ENCODE measurements at regions not wholly inside any gene's neighbourhood (a gene's known extent, or its start where the extent isn't known, plus 50 kb on each side); places are given as distances from the start of the nearest gene placed in this dataset.
"Not testable (repeated sequence)": the region's sequence is repeated elsewhere in the genome, so short reads cannot be mapped to it uniquely, and the experiment has no call there.

GRCh38 chr4:31023742-31024141 lies 303.6 kb downstream of the PCDH7 start:
- no peaks in the 10 kb centered on the region for H3K79me2 ChIP-seq
- no peaks in the 10 kb centered on the region for H4K20me1 ChIP-seq (ENCODE audit: insufficient read depth, poor library complexity, severe bottlenecking)
- no peak for TF ChIP-seq EZH2phosphoT487 (IDR thresholded peaks at IDR 0.05; ENCODE audit: low read depth, severe bottlenecking, unreplicated experiment)
- TF ChIP-seq EZH2 (IDR thresholded peaks at IDR 0.05; ENCODE audit: borderline replicate concordance) = no peak
- TF ChIP-seq CTCF (IDR thresholded peaks at IDR 0.05; ENCODE audit: poor library complexity) = no peak
- no peak overlapping the region for H2AFZ ChIP-seq
- no peaks in the 10 kb centered on the region for H3K9me2 ChIP-seq (replicated peaks; ENCODE audit: insufficient read depth)
- no peak overlapping the region for H3K4me2 ChIP-seq
- 78% methylated on average over 2 of the region's 2 CpGs for WGBS (ENCODE audit: low lambda C conversion rate, missing lambda C conversion rate)
- no peak overlapping the region for H3K27ac ChIP-seq
- H3K36me3 ChIP-seq (replicated peaks; ENCODE audit: insufficient read depth, low read depth) = no peaks in the 10 kb centered on the region
- H3K27me3 ChIP-seq = no peaks in the 10 kb centered on the region
- DNase-seq (ENCODE audit: low spot score) = no peak
- H3K9me3 ChIP-seq (ENCODE audit: low read depth) = no peaks in the 10 kb centered on the region
- H3K4me3 ChIP-seq = no peak overlapping the region
- peaks cover 18% of the 10 kb centered on the region for H3K4me1 ChIP-seq (ENCODE audit: insufficient read depth)

GRCh38 chr4:31024781-31025180 lies 304.6 kb downstream of the PCDH7 start:
- not testable (repeated sequence) for H3K27ac ChIP-seq; H3K4me2 ChIP-seq; H3K27me3 ChIP-seq; H4K20me1 ChIP-seq (ENCODE audit: insufficient read depth, poor library complexity, severe bottlenecking); H3K79me2 ChIP-seq; H3K9me2 ChIP-seq (replicated peaks; ENCODE audit: insufficient read depth); DNase-seq (ENCODE audit: low spot score); H2AFZ ChIP-seq; H3K4me3 ChIP-seq; H3K9me3 ChIP-seq (ENCODE audit: low read depth); H3K36me3 ChIP-seq (replicated peaks; ENCODE audit: insufficient read depth, low read depth)
- 96% methylated on average over 12 of the region's 12 CpGs for WGBS (ENCODE audit: low lambda C conversion rate, missing lambda C conversion rate)
- peaks cover 16% of the 10 kb centered on the region for H3K4me1 ChIP-seq (ENCODE audit: insufficient read depth)

GRCh38 chr4:31026256-31026655 lies 306.1 kb downstream of the PCDH7 start:
- no peak for DNase-seq (ENCODE audit: low spot score)
- Histone ChIP-seq H3K4me1 (ENCODE audit: insufficient read depth) (peaks cover 1% of the 10 kb centered on the region), H2AFZ (no peak overlapping the region), H3K9me3 (ENCODE audit: low read depth) (no peaks in the 10 kb centered on the region), H3K4me2 (no peak overlapping the region), H3K9me2 (replicated peaks; ENCODE audit: insufficient read depth) (no peaks in the 10 kb centered on the region), H3K4me3 (no peak overlapping the region), H3K27me3 (no peaks in the 10 kb centered on the region), H3K36me3 (replicated peaks; ENCODE audit: insufficient read depth, low read depth) (no peaks in the 10 kb centered on the region), H4K20me1 (ENCODE audit: insufficient read depth, poor library complexity, severe bottlenecking) (no peaks in the 10 kb centered on the region), H3K79me2 (no peaks in the 10 kb centered on the region), H3K27ac (no peak overlapping the region)
- TF ChIP-seq CTCF (IDR thresholded peaks at IDR 0.05; ENCODE audit: poor library complexity) = no peak
- TF ChIP-seq EZH2 (IDR thresholded peaks at IDR 0.05; ENCODE audit: borderline replicate concordance) = no peak
- no peak for TF ChIP-seq EZH2phosphoT487 (IDR thresholded peaks at IDR 0.05; ENCODE audit: low read depth, severe bottlenecking, unreplicated experiment)
- 89% methylated on average over 5 of the region's 5 CpGs for WGBS (ENCODE audit: low lambda C conversion rate, missing lambda C conversion rate)

GRCh38 chr4:31034550-31034949 lies 314.4 kb downstream of the PCDH7 start:
- Histone ChIP-seq H3K27ac (no peak overlapping the region), H2AFZ (no peak overlapping the region), H4K20me1 (ENCODE audit: insufficient read depth, poor library complexity, severe bottlenecking) (no peaks in the 10 kb centered on the region), H3K9me2 (replicated peaks; ENCODE audit: insufficient read depth) (no peaks in the 10 kb centered on the region), H3K4me2 (no peak overlapping the region), H3K4me1 (ENCODE audit: insufficient read depth) (no peaks in the 10 kb centered on the region), H3K9me3 (ENCODE audit: low read depth) (no peaks in the 10 kb centered on the region), H3K79me2 (no peaks in the 10 kb centered on the region), H3K4me3 (no peak overlapping the region), H3K36me3 (replicated peaks; ENCODE audit: insufficient read depth, low read depth) (no peaks in the 10 kb centered on the region), H3K27me3 (no peaks in the 10 kb centered on the region)
- TF ChIP-seq EZH2phosphoT487 (IDR thresholded peaks at IDR 0.05; ENCODE audit: low read depth, severe bottlenecking, unreplicated experiment) (no peak), EZH2 (IDR thresholded peaks at IDR 0.05; ENCODE audit: borderline replicate concordance) (no peak), CTCF (IDR thresholded peaks at IDR 0.05; ENCODE audit: poor library complexity) (no peak)
- WGBS (ENCODE audit: low lambda C conversion rate, missing lambda C conversion rate) = 83% methylated on average over 3 of the region's 3 CpGs
- DNase-seq (ENCODE audit: low spot score) = no peak
